Skeletal muscle tissue (tissue), 3 donors: ENCODE measurements at regions not wholly inside any gene's neighbourhood (a gene's known extent, or its start where the extent isn't known, plus 50 kb on each side); places are given as distances from the start of the nearest gene placed in this dataset.

Experiments used
- H3K27ac ChIP-seq: one replicate; pipeline ENCODE4 v1.7.0; 2013; ENCODE audit warnings: mild to moderate bottlenecking, low read depth, low read length, inconsistent platforms
- H3K27me3 ChIP-seq, 3 donors: one replicate each; pipeline ENCODE4 v1.7.0; 2013; ENCODE audit warnings: low read length in 3 of 3; ENCODE audit not compliant: control insufficient read depth in 3 of 3, insufficient read depth in 3 of 3
- H3K36me3 ChIP-seq, 3 donors: one replicate each; pipeline ENCODE4 v1.7.0; 2013; ENCODE audit warnings: low read length in 3 of 3; ENCODE audit not compliant: control insufficient read depth in 3 of 3, insufficient read depth in 3 of 3
- H3K4me1 ChIP-seq, 3 donors: one replicate each; pipeline ENCODE4 v1.7.0; 2013; ENCODE audit warnings: low read length in 3 of 3, mild to moderate bottlenecking in 3 of 3; ENCODE audit not compliant: control insufficient read depth in 3 of 3, insufficient read depth in 3 of 3
- H3K4me3 ChIP-seq, 3 donors: one replicate each; pipeline ENCODE4 v1.7.0; 2013; ENCODE audit warnings: low read length in 3 of 3
- H3K9ac ChIP-seq, 3 donors: one replicate each; pipeline ENCODE4 v1.7.0; 2013; ENCODE audit warnings: low read length in 3 of 3, mild to moderate bottlenecking in 3 of 3, moderate library complexity in 2 of 3, low read depth in 1 of 3
- H3K9me3 ChIP-seq, 3 donors: one replicate each; pipeline ENCODE4 v1.7.0; 2013; ENCODE audit warnings: low read length in 3 of 3; ENCODE audit not compliant: control insufficient read depth in 3 of 3
- donor health status: Osteomylitis.

GRCh38 chr3:25103391-25103790 lies 324.7 kb upstream of the RARB start:
- Histone ChIP-seq H3K4me3 (no peak overlapping the region), H3K27ac (no peak overlapping the region), H3K9ac (no peak overlapping the region), H3K4me1 (no peaks in the 10 kb centered on the region), H3K9me3 (no peaks in the 10 kb centered on the region), H3K36me3 (no peaks in the 10 kb centered on the region), H3K27me3 (no peaks in the 10 kb centered on the region)

- H3K9me3 ChIP-seq: no peaks in the 10 kb centered on the region
- H3K4me3 ChIP-seq: no peak overlapping the region
- H3K36me3 ChIP-seq: no peaks in the 10 kb centered on the region
- H3K4me1 ChIP-seq: no peaks in the 10 kb centered on the region
- no peak overlapping the region for H3K9ac ChIP-seq
- no peaks in the 10 kb centered on the region for H3K27me3 ChIP-seq
- no peak overlapping the region for H3K27ac ChIP-seq
Measured at GRCh38 chr3:25107918-25108617, 320.0 kb upstream of the RARB start.

GRCh38 chr3:25110642-25111041 lies 317.4 kb upstream of the RARB start:
- no peaks in the 10 kb centered on the region for H3K36me3 ChIP-seq
- H3K9me3 ChIP-seq: no peaks in the 10 kb centered on the region
- H3K4me3 ChIP-seq: no peak overlapping the region
- H3K9ac ChIP-seq: no peak overlapping the region
- no peak overlapping the region for H3K27ac ChIP-seq
- H3K27me3 ChIP-seq: no peaks in the 10 kb centered on the region
- H3K4me1 ChIP-seq: no peaks in the 10 kb centered on the region

- no peak overlapping the region for H3K27ac ChIP-seq
- no peak overlapping the region for H3K9ac ChIP-seq
- no peaks in the 10 kb centered on the region for H3K9me3 ChIP-seq
- H3K4me1 ChIP-seq: no peaks in the 10 kb centered on the region
- H3K36me3 ChIP-seq: no peaks in the 10 kb centered on the region
- no peaks in the 10 kb centered on the region for H3K27me3 ChIP-seq
- no peak overlapping the region for H3K4me3 ChIP-seq
Measured at GRCh38 chr3:25113891-25114290, 314.2 kb upstream of the RARB start.

GRCh38 chr3:25114532-25114931 lies 313.5 kb upstream of the RARB start:
- Histone ChIP-seq H3K27ac (no peak overlapping the region), H3K9me3 (no peaks in the 10 kb centered on the region), H3K4me1 (no peaks in the 10 kb centered on the region), H3K9ac (no peak overlapping the region), H3K4me3 (no peak overlapping the region), H3K36me3 (no peaks in the 10 kb centered on the region), H3K27me3 (no peaks in the 10 kb centered on the region)

- Histone ChIP-seq H3K27me3 (no peaks in the 10 kb centered on the region), H3K9ac (no peak overlapping the region), H3K36me3 (no peaks in the 10 kb centered on the region), H3K4me1 (no peaks in the 10 kb centered on the region), H3K27ac (no peak overlapping the region), H3K4me3 (no peak overlapping the region), H3K9me3 (no peaks in the 10 kb centered on the region)
Measured at GRCh38 chr3:25117005-25117593, 311.0 kb upstream of the RARB start.

- H3K9ac ChIP-seq: no peak overlapping the region
- H3K4me3 ChIP-seq: no peak overlapping the region
- no peaks in the 10 kb centered on the region for H3K27me3 ChIP-seq
- no peaks in the 10 kb centered on the region for H3K4me1 ChIP-seq
- H3K27ac ChIP-seq: no peak overlapping the region
- H3K9me3 ChIP-seq: no peaks in the 10 kb centered on the region
- no peaks in the 10 kb centered on the region for H3K36me3 ChIP-seq
Measured at GRCh38 chr3:25119682-25120081, 308.4 kb upstream of the RARB start.

GRCh38 chr3:25120665-25121064 lies 307.4 kb upstream of the RARB start:
- Histone ChIP-seq H3K27ac (no peak overlapping the region), H3K36me3 (no peaks in the 10 kb centered on the region), H3K27me3 (no peaks in the 10 kb centered on the region), H3K9ac (no peak overlapping the region), H3K4me1 (no peaks in the 10 kb centered on the region), H3K9me3 (no peaks in the 10 kb centered on the region), H3K4me3 (no peak overlapping the region)

- Histone ChIP-seq H3K9ac (no peak overlapping the region), H3K27me3 (no peaks in the 10 kb centered on the region), H3K27ac (no peak overlapping the region), H3K36me3 (no peaks in the 10 kb centered on the region), H3K4me1 (no peaks in the 10 kb centered on the region), H3K9me3 (peaks cover 0 to 6% (median 3%) of the 10 kb centered on the region in 3 donors), H3K4me3 (no peak overlapping the region)
Measured at GRCh38 chr3:25125201-25125600, 302.9 kb upstream of the RARB start.

- Histone ChIP-seq H3K36me3 (no peaks in the 10 kb centered on the region), H3K27me3 (no peaks in the 10 kb centered on the region), H3K4me1 (no peaks in the 10 kb centered on the region), H3K9ac (no peak overlapping the region), H3K9me3 (peaks cover 0 to 6% (median 4%) of the 10 kb centered on the region in 3 donors), H3K27ac (no peak overlapping the region), H3K4me3 (no peak overlapping the region)
Measured at GRCh38 chr3:25128735-25129134, 299.3 kb upstream of the RARB start.
